BE2C (cell line): ENCODE measurements at regions not wholly inside any gene's neighbourhood (a gene's known extent, or its start where the extent isn't known, plus 50 kb on each side); places are given as distances from the start of the nearest gene placed in this dataset.

Experiments used
- DNase-seq: peaks from one replicate; pipeline ENCODE4 v3.0.0-alpha.2; 2020
- H3K27me3 ChIP-seq: fragments of 250-450 bp; sonication (Bioruptor Pico); 2 replicates; pipeline ENCODE4 v1.5.1; 2020; ENCODE audit warnings: mild to moderate bottlenecking
- H3K36me3 ChIP-seq: fragments of 250-450 bp; sonication (Bioruptor Pico); 2 replicates; pipeline ENCODE4 v1.5.1; 2020; ENCODE audit warnings: mild to moderate bottlenecking
- H3K4me1 ChIP-seq: fragments of 250-450 bp; sonication (Bioruptor Pico); 2 replicates; pipeline ENCODE4 v1.5.1; 2020
- H3K4me3 ChIP-seq: 2 replicates; pipeline ENCODE4 v1.5.1; 2011; ENCODE audit warnings: low read depth, low read length
- H3K9me3 ChIP-seq: fragments of 250-450 bp; sonication (Bioruptor Pico); 2 replicates; pipeline ENCODE4 v1.5.1; 2020
- CTCF ChIP-seq: IDR thresholded peaks from 2 replicates; pipeline ENCODE4 v1.5.1; 2012; ENCODE audit warnings: mild to moderate bottlenecking, low read depth, low read length

GRCh38 chr1:8214501-8215173 is 103.3 kb upstream of the SLC45A1 start:
- Histone ChIP-seq H3K9me3 (no peaks in the 10 kb centered on the region), H3K36me3 (no peaks in the 10 kb centered on the region), H3K4me1 (no peaks in the 10 kb centered on the region), H3K27me3 (no peaks in the 10 kb centered on the region), H3K4me3 (no peak overlapping the region)
- DNase-seq = no peak
- TF ChIP-seq CTCF = no peak

- no peak for TF ChIP-seq CTCF
- DNase-seq = no peak
- H3K4me3 ChIP-seq = no peak overlapping the region
- no peaks in the 10 kb centered on the region for H3K36me3 ChIP-seq
- H3K4me1 ChIP-seq = no peaks in the 10 kb centered on the region
- no peaks in the 10 kb centered on the region for H3K27me3 ChIP-seq
- H3K9me3 ChIP-seq = no peaks in the 10 kb centered on the region
Measured at GRCh38 chr1:8213676-8214075, 104.2 kb upstream of the SLC45A1 start.

- no peaks in the 10 kb centered on the region for H3K9me3 ChIP-seq
- DNase-seq = no peak
- H3K4me3 ChIP-seq = no peak overlapping the region
- H3K36me3 ChIP-seq = no peaks in the 10 kb centered on the region
- no peaks in the 10 kb centered on the region for H3K27me3 ChIP-seq
- TF ChIP-seq CTCF = no peak
- H3K4me1 ChIP-seq = no peaks in the 10 kb centered on the region
Measured at GRCh38 chr1:8213136-8213535, 104.8 kb upstream of the SLC45A1 start.

GRCh38 chr1:8212580-8213031 is 105.3 kb upstream of the SLC45A1 start:
- Histone ChIP-seq H3K36me3 (no peaks in the 10 kb centered on the region), H3K27me3 (no peaks in the 10 kb centered on the region), H3K9me3 (no peaks in the 10 kb centered on the region), H3K4me1 (no peaks in the 10 kb centered on the region), H3K4me3 (no peak overlapping the region)
- no peak for TF ChIP-seq CTCF
- no peak for DNase-seq

- Histone ChIP-seq H3K4me3 (no peak overlapping the region), H3K36me3 (no peaks in the 10 kb centered on the region), H3K27me3 (no peaks in the 10 kb centered on the region), H3K4me1 (no peaks in the 10 kb centered on the region), H3K9me3 (no peaks in the 10 kb centered on the region)
- no peak for DNase-seq
- no peak for TF ChIP-seq CTCF
Measured at GRCh38 chr1:8211883-8212579, 105.9 kb upstream of the SLC45A1 start.

GRCh38 chr1:8211251-8211882 is 106.5 kb upstream of the SLC45A1 start:
- Histone ChIP-seq H3K4me1 (no peaks in the 10 kb centered on the region), H3K9me3 (no peaks in the 10 kb centered on the region), H3K36me3 (no peaks in the 10 kb centered on the region), H3K4me3 (no peak overlapping the region), H3K27me3 (no peaks in the 10 kb centered on the region)
- TF ChIP-seq CTCF = no peak
- no peak for DNase-seq
